ENCODE measurements at regions not wholly inside any gene's neighbourhood (a gene's known extent, or its start where the extent isn't known, plus 50 kb on each side); places are given as distances from the start of the nearest gene placed in this dataset.

DNA sequence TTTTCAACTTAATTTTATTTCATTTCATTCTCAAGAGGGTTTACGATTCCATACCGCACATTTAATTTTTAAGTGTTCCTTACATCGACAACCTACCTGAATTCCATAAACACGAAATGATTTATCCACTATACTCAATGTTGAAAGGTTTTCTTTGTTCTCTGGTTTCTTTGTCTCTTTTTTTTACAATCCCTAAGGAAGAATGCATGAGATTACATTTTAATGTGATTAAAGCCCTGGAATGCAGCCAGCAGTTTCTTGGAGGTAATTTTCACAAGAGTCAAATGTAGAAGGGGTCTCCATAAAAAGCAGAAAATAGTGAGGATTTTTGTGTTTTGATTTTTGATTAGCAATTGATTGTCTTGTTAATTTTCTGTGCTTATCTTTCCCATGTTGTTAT, 59.2 kb upstream of the ADCY1 start:
- TF ChIP-seq EZH2phosphoT487 (IDR thresholded peaks at IDR 0.05; ENCODE audit: borderline replicate concordance) (no peak), CTCF (conservative IDR thresholded peaks at IDR 0.05; ENCODE audit: low read length) (no peak)
